A549 (cell line): ENCODE measurements at regions not wholly inside any gene's neighbourhood (a gene's known extent, or its start where the extent isn't known, plus 50 kb on each side); places are given as distances from the start of the nearest gene placed in this dataset.

Source experiments
- ATAC-seq, 2 experiments: fragments of 200-7000 bp in 1 of 2; fragments of >200 bp in 1 of 2; cut with Nextera tagmentation in 1 of 2; cut with Tn5 transposase in 1 of 2; 3 replicates each; pipeline versions ENCODE4 v1.8.0 to v1.9.1; 2018 to 2020; ENCODE audit warnings: mild to moderate bottlenecking in 1 of 2, moderate library complexity in 1 of 2
- CTCF ChIA-PET: fragments of 300-600 bp; sonication (Branson Sonifier 250); formaldehyde crosslinking; extraction: SDS; loops from one replicate; lab custom pipeline; 2021; ENCODE audit warnings: antibody characterized with exemption, inconsistent platforms; lab: Yijun Ruan, JAX
- POLR2A ChIA-PET: fragments of 350-600 bp; formaldehyde crosslinking; extraction: SDS; loops from one replicate; lab custom pipeline; 2021; ENCODE audit warnings: antibody characterized with exemption, inconsistent platforms; lab: Yijun Ruan, JAX
- DNase-seq, 2 experiments: peaks; one replicate each; pipeline versions ENCODE4 v3.0.0 to v3.0.0-alpha.2; 2011 to 2016; ENCODE audit warnings: low read depth in 1 of 2, low spot score in 1 of 2
- FAIRE-seq: peaks from 2 replicates; lab custom pipeline; 2011; peaks lifted over from hg19 to GRCh38; lab: Jason Lieb, UNC
- H3K27ac ChIP-seq, 2 experiments: fragments of >200 bp; sonication (Bioruptor Twin); formaldehyde crosslinking; 3 replicates each; pipeline ENCODE4 v1.5.1; 2016 to 2017
- H3K4me1 ChIP-seq: fragments of >200 bp; sonication (Bioruptor Twin); formaldehyde crosslinking; 3 replicates; pipeline ENCODE4 v1.6.1; 2016
- H3K4me2 ChIP-seq: fragments of >200 bp; sonication (Bioruptor Twin); formaldehyde crosslinking; 3 replicates; pipeline ENCODE4 v1.6.1; 2016
- H3K4me3 ChIP-seq: fragments of >200 bp; sonication (Bioruptor Twin); formaldehyde crosslinking; 3 replicates; pipeline ENCODE4 v1.5.1; 2016
- H3K9me3 ChIP-seq: fragments of >200 bp; sonication (Bioruptor Twin); formaldehyde crosslinking; 3 replicates; pipeline ENCODE4 v1.6.1; 2016
- BCL3 ChIP-seq: fragments of >200 bp; sonication (Bioruptor Twin); formaldehyde crosslinking; IDR thresholded peaks from 3 replicates; pipeline ENCODE4 v1.6.1; 2016
- CBX2 ChIP-seq: fragments of 200-600 bp; sonication (generic); IDR thresholded peaks from 2 replicates; pipeline ENCODE4 v1.6.1; 2016; ENCODE audit warnings: low read depth, mild to moderate bottlenecking, borderline replicate concordance
- CEBPB ChIP-seq, 2 experiments: fragments of >200 bp in 1 of 2; sonication (Bioruptor Twin) in 1 of 2; formaldehyde crosslinking in 1 of 2; IDR thresholded peaks; 2 replicates each; pipeline ENCODE4 v1.6.1; 2012 to 2016
- CHD2 ChIP-seq: fragments of 150-350 bp; IDR thresholded peaks from 2 replicates; pipeline ENCODE4 v1.6.1; 2014; ENCODE audit warnings: low read length; ENCODE audit not compliant: partially characterized antibody
- EHF ChIP-seq: fragments of 250-450 bp; sonication (Bioruptor Pico); IDR thresholded peaks from 2 replicates; pipeline ENCODE4 v1.5.0; 2020; ENCODE audit warnings: mild to moderate bottlenecking
- ELK1 ChIP-seq: fragments of 150-350 bp; IDR thresholded peaks from 2 replicates; pipeline ENCODE4 v1.6.1; 2014; ENCODE audit warnings: low read depth, mild to moderate bottlenecking, low read length
- FOXS1 ChIP-seq: fragments of 250-450 bp; sonication (Bioruptor Pico); IDR thresholded peaks from 2 replicates; pipeline ENCODE4 v1.5.0; 2020; ENCODE audit warnings: mild to moderate bottlenecking, moderate library complexity
- HES2 ChIP-seq: fragments of >200 bp; sonication (Bioruptor Twin); formaldehyde crosslinking; IDR thresholded peaks from 2 replicates; pipeline ENCODE4 v1.6.1; 2016
- HOXA7 ChIP-seq: fragments of 250-450 bp; sonication (Bioruptor Pico); IDR thresholded peaks from 2 replicates; pipeline ENCODE4 v1.5.0; 2020; ENCODE audit warnings: mild to moderate bottlenecking, moderate library complexity
- HOXB5 ChIP-seq: fragments of 250-450 bp; sonication (Bioruptor Pico); IDR thresholded peaks from 2 replicates; pipeline ENCODE4 v1.5.0; 2020; ENCODE audit warnings: mild to moderate bottlenecking, moderate library complexity
- JUN ChIP-seq, 2 experiments: fragments of >200 bp; sonication (Bioruptor Twin); formaldehyde crosslinking; IDR thresholded peaks; 2 replicates in 1 of 2; 3 replicates in 1 of 2; pipeline ENCODE4 v1.6.1; 2016 to 2017
- MAFK ChIP-seq: fragments of 450-650 bp; IDR thresholded peaks from 2 replicates; pipeline ENCODE4 v1.6.1; 2014; ENCODE audit not compliant: partially characterized antibody
- MYC ChIP-seq: IDR thresholded peaks from 2 replicates; pipeline ENCODE4 v1.6.1; 2012; ENCODE audit warnings: mild to moderate bottlenecking, inconsistent platforms, low read length, improper control_type of control experiment, borderline replicate concordance
- NPAS2 ChIP-seq: fragments of 250-450 bp; sonication (Bioruptor Pico); IDR thresholded peaks from 2 replicates; pipeline ENCODE4 v1.8.0; 2022; ENCODE audit warnings: mild to moderate bottlenecking, moderate library complexity, borderline replicate concordance
- NR3C1 ChIP-seq: fragments of >200 bp; sonication (Bioruptor Twin); formaldehyde crosslinking; IDR thresholded peaks from 3 replicates; pipeline ENCODE4 v1.6.1; 2017
- PBX3 ChIP-seq: IDR thresholded peaks from 2 replicates; pipeline ENCODE4 v1.6.1; 2012
- PHF8 ChIP-seq: fragments of 200-600 bp; sonication (generic); IDR thresholded peaks from 2 replicates; pipeline ENCODE4 v1.6.1; 2016; ENCODE audit warnings: low read depth, mild to moderate bottlenecking, antibody characterized with exemption, moderate library complexity, borderline replicate concordance
- POLR2A ChIP-seq: IDR thresholded peaks from 2 replicates; pipeline ENCODE4 v1.6.1; 2012; ENCODE audit warnings: mild to moderate bottlenecking, low read length
- POLR2AphosphoS2 ChIP-seq: conservative IDR thresholded peaks from 2 replicates; pipeline ENCODE4 v1.6.1; 2012; ENCODE audit warnings: low read length, improper control_type of control experiment, inconsistent platforms
- RAD21 ChIP-seq, 2 experiments: fragments of >200 bp in 1 of 2; sonication (Bioruptor Twin) in 1 of 2; formaldehyde crosslinking in 1 of 2; IDR thresholded peaks in 1 of 2; conservative IDR thresholded peaks in 1 of 2; 2 replicates in 1 of 2; 3 replicates in 1 of 2; pipeline ENCODE4 v1.6.1; 2012 to 2018; ENCODE audit warnings: inconsistent platforms in 1 of 2
- RCOR1 ChIP-seq: fragments of 150-350 bp; IDR thresholded peaks from 2 replicates; pipeline ENCODE4 v1.6.1; 2014; ENCODE audit warnings: antibody characterized with exemption, low read length, low read depth
- SREBF2 ChIP-seq: fragments of 450-650 bp; IDR thresholded peaks from 2 replicates; pipeline ENCODE4 v1.6.1; 2014; ENCODE audit warnings: mild to moderate bottlenecking, moderate library complexity
- ZSCAN20 ChIP-seq: fragments of 250-450 bp; sonication (Bioruptor Pico); IDR thresholded peaks from 2 replicates; pipeline ENCODE4 v1.8.0; 2022; ENCODE audit warnings: mild to moderate bottlenecking, moderate library complexity
- WGBS: methylation state at CpG from one replicate; pipeline ENCODE4 v1.1.6; 2017; ENCODE audit errors: missing lambda C conversion rate; 5-methylcytosine and 5-hydroxymethylcytosine counted together
- TF ChIP-seq, protein P1 (sequence below): IDR thresholded peaks from 2 replicates; pipeline ENCODE4 v1.6.1; 2012
- TF ChIP-seq, protein P2 (sequence below): fragments of 450-650 bp; IDR thresholded peaks from 2 replicates; pipeline ENCODE4 v1.6.1; 2014; ENCODE audit warnings: antibody characterized with exemption

DNA sequence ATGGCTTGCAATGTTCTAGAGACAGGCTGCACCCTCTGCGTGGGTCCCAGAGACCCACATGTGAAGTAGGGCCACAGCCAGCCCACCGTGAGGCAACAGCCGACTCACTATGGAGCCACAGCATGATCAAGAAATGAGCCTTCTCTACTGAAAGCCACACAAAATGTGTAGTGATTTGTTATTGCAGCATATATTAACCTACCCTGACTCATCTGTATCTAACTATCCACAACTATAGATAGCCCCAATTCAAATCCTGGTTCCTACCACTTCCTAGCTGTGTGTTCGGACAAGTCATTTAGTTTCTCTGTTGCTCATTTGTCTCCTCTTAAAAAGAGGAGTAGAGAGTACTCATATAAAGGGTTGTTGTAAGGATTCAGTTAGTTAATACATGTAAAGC, 1152.3 kb downstream of the BCL11B start:
- CTCF ChIA-PET, result interaction anchor here (0.6 kb wide), 1 partner anchor 1146 kb away, joined by 3 read pairs; no protein-coding TSS in a partner anchor
- no peak for FAIRE-seq

GRCh38 chr14:98120831-98121464, 1151.0 kb downstream of the BCL11B start:
- no peak overlapping the region for H3K27ac ChIP-seq
- TF ChIP-seq POLR2A, result no peak
- TF ChIP-seq ELK1, result no peak
- TF ChIP-seq CHD2, result no peak
- TF ChIP-seq BCL3, result no peak
- no peak for TF ChIP-seq RCOR1
- no peak for TF ChIP-seq ZSCAN20
- no peak for TF ChIP-seq HOXB5 (CRISPR knock-in tag)
- TF ChIP-seq PHF8, result no peak
- no peak for TF ChIP-seq HOXA7 (CRISPR knock-in tag)
- TF ChIP-seq MYC, result no peak
- TF ChIP-seq RAD21 (conservative IDR thresholded peaks at IDR 0.05 in 1 of 2, IDR thresholded peaks at IDR 0.05 in 1 of 2), result no peak
- no peak for TF ChIP-seq NPAS2
- TF ChIP-seq, all 56 proteins: peak for 0
- no peak for FAIRE-seq
- no peak overlapping the region for H3K4me3 ChIP-seq
- no peaks in the 10 kb centered on the region; the same call in 2 of the 3 replicates for H3K9me3 ChIP-seq
- ATAC-seq, result no peak
- H3K4me1 ChIP-seq, result no peaks in the 10 kb centered on the region
- H3K4me2 ChIP-seq, result no peak overlapping the region
- ChIA-PET POLR2A (no interaction called here), CTCF (no interaction called here)
- 31% methylated on average over 6 of the region's 6 CpGs for WGBS
- DNase-seq, result no peak

More for the DNA sequence above, 1152.3 kb downstream of the BCL11B start:
- H3K4me1 ChIP-seq, result no peaks in the 10 kb centered on the region
- TF ChIP-seq JUN (IDR thresholded peaks at IDR 0.05), result no peak
- TF ChIP-seq, protein P1, sequence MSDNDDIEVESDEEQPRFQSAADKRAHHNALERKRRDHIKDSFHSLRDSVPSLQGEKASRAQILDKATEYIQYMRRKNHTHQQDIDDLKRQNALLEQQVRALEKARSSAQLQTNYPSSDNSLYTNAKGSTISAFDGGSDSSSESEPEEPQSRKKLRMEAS, result no peak
- no peak for TF ChIP-seq EHF (CRISPR knock-in tag)
- no peak for TF ChIP-seq NR3C1
- TF ChIP-seq CEBPB (IDR thresholded peaks at IDR 0.05), result no peak
- no peak for TF ChIP-seq CBX2
- TF ChIP-seq, protein P2, sequence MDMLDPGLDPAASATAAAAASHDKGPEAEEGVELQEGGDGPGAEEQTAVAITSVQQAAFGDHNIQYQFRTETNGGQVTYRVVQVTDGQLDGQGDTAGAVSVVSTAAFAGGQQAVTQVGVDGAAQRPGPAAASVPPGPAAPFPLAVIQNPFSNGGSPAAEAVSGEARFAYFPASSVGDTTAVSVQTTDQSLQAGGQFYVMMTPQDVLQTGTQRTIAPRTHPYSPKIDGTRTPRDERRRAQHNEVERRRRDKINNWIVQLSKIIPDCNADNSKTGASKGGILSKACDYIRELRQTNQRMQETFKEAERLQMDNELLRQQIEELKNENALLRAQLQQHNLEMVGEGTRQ, result no peak
- no peak for TF ChIP-seq MAFK
- TF ChIP-seq POLR2AphosphoS2, result no peak
- TF ChIP-seq HOXA7 (CRISPR knock-in tag), result no peak
- no peak for TF ChIP-seq RAD21 (conservative IDR thresholded peaks at IDR 0.05 in 1 of 2, IDR thresholded peaks at IDR 0.05 in 1 of 2)
- TF ChIP-seq FOXS1 (CRISPR knock-in tag), result no peak
- no peak for TF ChIP-seq NPAS2
- no peak for TF ChIP-seq PBX3
- no peak for TF ChIP-seq SREBF2
- no peak for TF ChIP-seq HES2
- no peak overlapping the region for H3K4me2 ChIP-seq
- ATAC-seq (no peak), DNase-seq (no peak)
- no peak overlapping the region for H3K27ac ChIP-seq
- WGBS, result 31% methylated on average over 4 of the region's 4 CpGs
- POLR2A ChIA-PET, result no interaction called here
- H3K9me3 ChIP-seq, result no peaks in the 10 kb centered on the region; the same call in 2 of the 3 replicates
- H3K4me3 ChIP-seq, result no peak overlapping the region
